IPS-18a (cell line): ENCODE measurements at regions not wholly inside any gene's neighbourhood (a gene's known extent, or its start where the extent isn't known, plus 50 kb on each side); places are given as distances from the start of the nearest gene placed in this dataset.

ENCODE experiments used
- H3K27ac ChIP-seq: one replicate; pipeline ENCODE4 v1.5.1; 2013; ENCODE audit warnings: low read length
- H3K27me3 ChIP-seq: one replicate; pipeline ENCODE4 v1.6.1; 2013; ENCODE audit warnings: mild to moderate bottlenecking, low read length; ENCODE audit not compliant: control insufficient read depth, insufficient read depth
- H3K36me3 ChIP-seq: one replicate; pipeline ENCODE4 v1.6.1; 2013; ENCODE audit warnings: low read depth, low read length; ENCODE audit not compliant: control insufficient read depth
- H3K4me1 ChIP-seq: one replicate; pipeline ENCODE4 v1.6.1; 2013; ENCODE audit warnings: low read depth, low read length; ENCODE audit not compliant: control insufficient read depth
- H3K4me3 ChIP-seq: one replicate; pipeline ENCODE4 v1.5.1; 2013; ENCODE audit warnings: low read length
- H3K9ac ChIP-seq: one replicate; pipeline ENCODE4 v1.6.1; 2013; ENCODE audit warnings: mild to moderate bottlenecking, low read length, moderate library complexity
- H3K9me3 ChIP-seq: one replicate; pipeline ENCODE4 v1.6.1; 2013; ENCODE audit warnings: low read depth, low read length; ENCODE audit not compliant: control insufficient read depth

DNA sequence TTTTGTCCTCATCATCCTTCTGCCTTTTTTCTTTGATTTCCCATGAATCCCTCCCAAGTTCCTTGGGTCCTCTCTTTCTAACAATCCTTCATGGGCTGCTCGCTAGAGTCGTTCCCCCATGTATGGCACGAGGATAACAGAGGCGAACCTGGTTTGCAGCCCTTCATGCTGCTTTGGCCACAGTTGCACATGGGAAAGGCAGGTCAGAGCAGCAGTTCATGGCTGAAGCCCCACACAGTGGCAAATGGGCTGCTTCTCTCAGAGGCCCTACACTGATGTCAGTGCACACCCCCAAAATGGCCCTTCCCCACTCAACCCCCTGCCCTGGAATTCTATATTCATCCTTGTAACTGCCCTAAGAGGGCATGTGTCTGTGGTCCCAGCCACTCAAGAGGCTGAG, 335.4 kb upstream of the IGF1R start:
- H3K27ac ChIP-seq, result no peak overlapping the region
- no peaks in the 10 kb centered on the region for H3K4me1 ChIP-seq
- H3K9me3 ChIP-seq, result no peaks in the 10 kb centered on the region
- no peaks in the 10 kb centered on the region for H3K36me3 ChIP-seq
- H3K9ac ChIP-seq, result no peak overlapping the region
- no peaks in the 10 kb centered on the region for H3K27me3 ChIP-seq
- H3K4me3 ChIP-seq, result no peak overlapping the region

- Histone ChIP-seq H3K27me3 (no peaks in the 10 kb centered on the region), H3K9ac (no peak overlapping the region), H3K9me3 (no peaks in the 10 kb centered on the region), H3K4me1 (no peaks in the 10 kb centered on the region), H3K4me3 (no peak overlapping the region), H3K36me3 (no peaks in the 10 kb centered on the region), H3K27ac (no peak overlapping the region)
These were observed 332.4 kb upstream of the IGF1R start for GRCh38 chr15:98315971-98316370.

DNA sequence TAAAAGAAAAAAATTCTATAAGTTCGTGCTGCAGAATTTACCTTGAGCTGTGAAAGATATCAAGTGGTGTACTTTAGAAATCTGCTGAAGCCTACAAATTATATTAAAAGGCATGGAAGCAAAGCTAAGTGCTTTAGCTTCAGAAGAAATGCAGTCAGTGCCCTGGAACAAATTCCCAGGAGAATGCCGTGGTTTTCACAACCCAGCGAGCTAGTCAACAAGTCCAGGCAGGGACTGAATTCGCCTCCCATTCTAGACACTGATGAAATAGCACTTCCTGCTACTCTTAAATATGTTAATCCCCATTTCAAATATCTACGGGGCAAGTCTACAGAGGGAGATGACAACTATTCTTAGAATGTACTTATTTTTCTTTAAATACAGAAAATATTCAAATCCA, 326.4 kb upstream of the IGF1R start:
- Histone ChIP-seq H3K4me1 (no peaks in the 10 kb centered on the region), H3K27me3 (no peaks in the 10 kb centered on the region), H3K9me3 (peaks cover 14% of the 10 kb centered on the region), H3K36me3 (no peaks in the 10 kb centered on the region), H3K9ac (no peak overlapping the region), H3K27ac (no peak overlapping the region), H3K4me3 (no peak overlapping the region)

DNA sequence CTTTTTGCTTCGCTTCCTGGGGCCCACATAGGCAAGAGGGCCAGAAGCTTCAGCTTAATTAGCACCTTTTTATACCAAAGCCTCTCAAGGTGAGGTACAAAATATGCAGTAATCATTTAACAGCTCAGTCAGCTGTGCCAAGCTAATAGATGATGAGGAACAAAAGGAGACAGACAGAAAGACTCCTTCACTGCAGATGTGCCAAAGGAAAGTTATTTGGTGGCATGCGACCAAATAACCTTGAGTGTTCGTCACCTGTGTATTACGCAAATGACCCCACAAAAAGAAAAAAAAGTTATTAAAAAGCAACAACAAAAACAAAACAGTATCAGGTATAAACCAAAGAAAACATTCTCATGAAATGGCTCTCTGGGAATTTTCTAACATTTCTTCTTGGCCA, 325.8 kb upstream of the IGF1R start:
- Histone ChIP-seq H3K9ac (no peak overlapping the region), H3K36me3 (no peaks in the 10 kb centered on the region), H3K27ac (no peak overlapping the region), H3K4me1 (no peaks in the 10 kb centered on the region), H3K27me3 (no peaks in the 10 kb centered on the region), H3K9me3 (peaks cover 14% of the 10 kb centered on the region), H3K4me3 (no peak overlapping the region)

DNA sequence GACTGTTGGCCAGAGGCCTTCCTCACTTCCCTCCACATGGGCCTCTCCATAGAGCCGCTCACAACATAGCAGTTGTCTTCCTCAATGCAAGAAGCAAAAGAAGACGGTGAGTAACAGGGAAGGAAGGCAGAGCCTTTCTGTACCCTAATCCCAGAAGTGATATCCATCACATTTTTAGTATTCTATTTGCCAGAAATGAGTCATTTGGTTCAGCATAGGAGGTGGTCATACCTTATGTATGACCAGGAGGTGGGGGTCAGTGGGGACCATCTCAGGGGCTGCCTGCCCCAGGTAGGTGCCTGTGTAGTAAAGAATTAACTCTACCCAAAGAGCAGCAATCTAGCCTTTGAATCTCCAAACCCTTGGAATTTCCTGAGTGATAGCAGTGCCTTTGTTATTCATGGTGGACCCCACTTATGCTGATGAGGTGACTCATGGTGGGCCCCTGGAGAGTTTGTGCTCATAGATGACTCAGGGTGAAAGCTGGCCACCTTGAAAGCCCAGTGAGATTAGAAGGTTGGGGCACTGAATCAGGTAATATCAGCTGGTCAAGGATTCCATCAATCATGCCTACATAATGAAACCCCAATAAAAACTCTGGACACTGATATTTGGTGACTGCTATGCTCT, 323.9 kb upstream of the IGF1R start:
- no peak overlapping the region for H3K4me3 ChIP-seq
- peaks cover 14% of the 10 kb centered on the region for H3K9me3 ChIP-seq
- H3K9ac ChIP-seq, result no peak overlapping the region
- no peak overlapping the region for H3K27ac ChIP-seq
- H3K36me3 ChIP-seq, result no peaks in the 10 kb centered on the region
- H3K27me3 ChIP-seq, result no peaks in the 10 kb centered on the region
- H3K4me1 ChIP-seq, result no peaks in the 10 kb centered on the region

GRCh38 chr15:98326804-98327203, 321.5 kb upstream of the IGF1R start:
- H3K27me3 ChIP-seq, result no peaks in the 10 kb centered on the region
- no peaks in the 10 kb centered on the region for H3K36me3 ChIP-seq
- peaks cover 12% of the 10 kb centered on the region for H3K4me1 ChIP-seq
- H3K27ac ChIP-seq, result no peak overlapping the region
- H3K4me3 ChIP-seq, result no peak overlapping the region
- H3K9me3 ChIP-seq, result peaks cover 14% of the 10 kb centered on the region
- H3K9ac ChIP-seq, result no peak overlapping the region

- Histone ChIP-seq H3K36me3 (no peaks in the 10 kb centered on the region), H3K27ac (no peak overlapping the region), H3K4me1 (peaks cover 12% of the 10 kb centered on the region), H3K4me3 (no peak overlapping the region), H3K27me3 (no peaks in the 10 kb centered on the region), H3K9ac (no peak overlapping the region), H3K9me3 (peaks cover 2% of the 10 kb centered on the region)
These were observed 318.1 kb upstream of the IGF1R start for GRCh38 chr15:98330258-98330657.

DNA sequence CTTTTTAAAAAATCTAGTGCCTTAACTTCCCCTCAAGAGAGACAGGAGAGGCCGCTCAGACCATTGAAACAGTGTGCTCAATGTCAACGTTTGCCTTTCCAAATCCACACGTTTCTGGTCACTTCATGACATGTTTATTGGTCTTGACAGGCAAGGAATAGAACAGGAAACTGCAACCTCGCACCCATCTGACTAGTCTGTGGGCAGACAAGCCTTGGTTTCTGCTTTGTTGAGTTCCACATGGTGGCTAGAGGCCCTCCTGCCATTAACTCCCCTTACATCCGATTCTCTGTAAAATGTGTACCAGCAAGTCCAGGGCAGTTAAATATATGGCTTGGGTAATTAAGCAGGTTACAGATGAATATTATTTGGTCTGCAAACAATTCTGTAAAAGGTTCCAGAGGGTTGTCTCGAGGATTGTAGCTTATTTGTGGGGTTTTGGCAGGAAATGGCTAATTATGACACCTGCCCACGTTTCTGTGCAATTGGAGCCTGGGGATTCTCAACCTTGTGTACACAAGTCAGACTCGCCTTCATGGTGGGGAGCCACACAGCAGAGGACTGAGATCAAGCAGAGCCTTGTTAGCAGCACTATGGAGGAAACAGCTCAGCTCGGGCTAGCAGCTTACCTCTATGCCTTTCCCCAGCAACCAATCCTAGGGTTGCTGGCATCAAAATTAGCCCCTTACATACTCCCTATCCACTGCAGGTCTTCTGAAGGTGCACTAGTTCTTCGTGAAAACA, 317.5 kb upstream of the IGF1R start:
- H3K27ac ChIP-seq, result no peak overlapping the region
- H3K9me3 ChIP-seq, result no peaks in the 10 kb centered on the region
- H3K36me3 ChIP-seq, result no peaks in the 10 kb centered on the region
- peaks cover 12% of the 10 kb centered on the region for H3K4me1 ChIP-seq
- H3K9ac ChIP-seq, result no peak overlapping the region
- H3K4me3 ChIP-seq, result no peak overlapping the region
- no peaks in the 10 kb centered on the region for H3K27me3 ChIP-seq

DNA sequence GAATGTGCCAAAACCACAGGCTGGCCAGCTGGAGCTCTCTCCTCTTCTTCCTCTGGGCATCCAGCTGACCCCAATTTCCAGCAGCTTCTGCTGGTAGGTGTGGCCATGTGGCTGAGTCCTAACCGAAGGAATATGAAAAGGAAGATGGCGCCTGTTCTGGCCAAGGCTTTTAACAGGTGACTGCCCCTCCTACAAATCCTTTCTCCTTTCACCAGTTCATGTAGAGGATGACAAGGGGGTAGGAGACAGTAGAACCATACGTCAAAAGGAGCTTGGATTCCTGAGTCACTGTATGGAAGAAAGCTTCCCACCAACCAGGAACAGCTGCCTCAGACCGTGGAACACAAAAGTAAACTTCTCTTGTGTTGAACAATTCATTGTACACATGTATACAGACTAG, 316.7 kb upstream of the IGF1R start:
- H3K9ac ChIP-seq, result no peak overlapping the region
- H3K9me3 ChIP-seq, result no peaks in the 10 kb centered on the region
- H3K27me3 ChIP-seq, result no peaks in the 10 kb centered on the region
- peaks cover 12% of the 10 kb centered on the region for H3K4me1 ChIP-seq
- no peak overlapping the region for H3K4me3 ChIP-seq
- H3K36me3 ChIP-seq, result no peaks in the 10 kb centered on the region
- no peak overlapping the region for H3K27ac ChIP-seq

DNA sequence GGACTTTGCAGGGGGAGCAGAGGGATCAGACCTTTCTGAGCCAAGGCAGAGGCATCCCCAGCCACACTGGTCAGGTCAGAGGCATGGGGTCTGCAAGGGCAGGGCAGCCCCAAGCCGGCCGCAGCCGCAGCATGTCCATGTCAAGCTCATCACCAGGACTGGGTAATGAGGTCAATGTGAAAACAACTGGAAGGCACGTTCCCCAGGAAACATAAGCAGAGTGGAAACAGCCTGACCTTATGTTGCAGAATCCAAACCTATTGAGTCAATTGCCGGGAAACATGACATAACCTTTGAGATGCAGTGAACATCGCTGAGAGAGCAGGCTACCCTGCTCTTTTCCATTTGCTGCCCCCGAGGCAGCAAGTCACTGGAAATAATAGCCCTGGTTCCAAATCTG, 315.1 kb upstream of the IGF1R start:
- Histone ChIP-seq H3K9ac (no peak overlapping the region), H3K4me1 (peaks cover 12% of the 10 kb centered on the region), H3K9me3 (no peaks in the 10 kb centered on the region), H3K27ac (no peak overlapping the region), H3K36me3 (no peaks in the 10 kb centered on the region), H3K27me3 (no peaks in the 10 kb centered on the region), H3K4me3 (no peak overlapping the region)

DNA sequence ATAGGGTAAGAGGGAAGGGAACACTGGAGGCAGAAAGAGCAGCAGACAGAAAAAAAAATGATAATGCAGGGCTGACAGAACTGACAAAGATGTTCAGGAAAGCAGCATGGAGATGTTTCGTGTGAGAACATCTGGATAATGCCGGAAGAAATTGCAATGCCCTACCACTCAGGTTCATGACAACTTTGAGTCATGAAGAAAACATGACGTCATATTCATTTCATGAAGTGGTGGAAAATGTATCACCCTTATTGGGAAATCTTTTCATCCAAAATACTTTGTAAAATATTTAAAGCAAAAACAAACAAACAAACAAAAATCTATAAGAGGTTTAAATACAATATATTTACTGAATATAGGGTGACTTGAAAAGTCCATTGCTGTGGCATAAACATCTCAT, 305.4 kb upstream of the IGF1R start:
- Histone ChIP-seq H3K36me3 (no peaks in the 10 kb centered on the region), H3K4me3 (no peak overlapping the region), H3K27ac (no peak overlapping the region), H3K9ac (no peak overlapping the region), H3K9me3 (no peaks in the 10 kb centered on the region), H3K27me3 (no peaks in the 10 kb centered on the region), H3K4me1 (no peaks in the 10 kb centered on the region)

DNA sequence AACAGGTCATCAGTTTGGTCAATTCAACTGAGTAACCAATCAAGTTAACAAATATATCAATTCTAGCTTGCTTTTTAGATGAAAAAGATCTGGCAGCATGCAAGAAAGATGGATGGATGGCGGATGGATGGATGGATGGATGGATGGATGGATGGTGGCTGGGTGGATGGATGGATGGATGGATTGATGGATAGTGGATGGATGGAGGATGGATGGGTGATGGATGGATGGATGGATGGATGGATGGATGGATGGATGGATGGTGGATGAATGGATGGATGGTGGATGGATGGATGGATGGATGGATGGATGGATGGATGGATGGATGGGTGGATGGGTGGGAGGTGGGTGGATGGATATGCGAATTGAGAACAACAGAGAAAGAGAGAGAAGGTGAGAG, 303.7 kb upstream of the IGF1R start:
- no peak overlapping the region for H3K9ac ChIP-seq
- no peak overlapping the region for H3K27ac ChIP-seq
- no peaks in the 10 kb centered on the region for H3K9me3 ChIP-seq
- no peak overlapping the region for H3K4me3 ChIP-seq
- H3K36me3 ChIP-seq, result no peaks in the 10 kb centered on the region
- no peaks in the 10 kb centered on the region for H3K27me3 ChIP-seq
- no peaks in the 10 kb centered on the region for H3K4me1 ChIP-seq
